Activated naive CD8-positive, alpha-beta T cell treated with anti-CD3 and anti-CD28 coated beads, Interleukin-2, amount 50 U/mL, for 24 hours (primary cell): ENCODE measurements at regions not wholly inside any gene's neighbourhood (a gene's known extent, or its start where the extent isn't known, plus 50 kb on each side); places are given as distances from the start of the nearest gene placed in this dataset.
A peak's percentile ranks its signal among the peaks of the same experiment; 100 is the strongest.

ENCODE experiments used
- ATAC-seq: fragments of 150-1000 bp; cut with Tn5 transposase; one replicate; pipeline ENCODE4 v1.10.0; 2021
- DNase-seq: peaks from one replicate; pipeline ENCODE4 v3.0.0; 2021
- H3K27ac Mint-ChIP-seq: one replicate; pipeline ENCODE4 v1.8.0; 2021; ENCODE audit warnings: mild to moderate bottlenecking, mixed read lengths
- H3K27me3 Mint-ChIP-seq: one replicate; pipeline ENCODE4 v1.8.0; 2021; ENCODE audit warnings: mixed read lengths
- H3K36me3 Mint-ChIP-seq: one replicate; pipeline ENCODE4 v1.8.0; 2021; ENCODE audit warnings: low read depth, mixed read lengths
- H3K4me1 Mint-ChIP-seq: one replicate; pipeline ENCODE4 v1.8.0; 2021; ENCODE audit warnings: mixed read lengths
- H3K4me3 Mint-ChIP-seq: one replicate; pipeline ENCODE4 v1.8.0; 2021; ENCODE audit warnings: mild to moderate bottlenecking, moderate library complexity, mixed read lengths
- H3K9me3 Mint-ChIP-seq: one replicate; pipeline ENCODE4 v1.8.0; 2021; ENCODE audit warnings: mixed read lengths

DNA sequence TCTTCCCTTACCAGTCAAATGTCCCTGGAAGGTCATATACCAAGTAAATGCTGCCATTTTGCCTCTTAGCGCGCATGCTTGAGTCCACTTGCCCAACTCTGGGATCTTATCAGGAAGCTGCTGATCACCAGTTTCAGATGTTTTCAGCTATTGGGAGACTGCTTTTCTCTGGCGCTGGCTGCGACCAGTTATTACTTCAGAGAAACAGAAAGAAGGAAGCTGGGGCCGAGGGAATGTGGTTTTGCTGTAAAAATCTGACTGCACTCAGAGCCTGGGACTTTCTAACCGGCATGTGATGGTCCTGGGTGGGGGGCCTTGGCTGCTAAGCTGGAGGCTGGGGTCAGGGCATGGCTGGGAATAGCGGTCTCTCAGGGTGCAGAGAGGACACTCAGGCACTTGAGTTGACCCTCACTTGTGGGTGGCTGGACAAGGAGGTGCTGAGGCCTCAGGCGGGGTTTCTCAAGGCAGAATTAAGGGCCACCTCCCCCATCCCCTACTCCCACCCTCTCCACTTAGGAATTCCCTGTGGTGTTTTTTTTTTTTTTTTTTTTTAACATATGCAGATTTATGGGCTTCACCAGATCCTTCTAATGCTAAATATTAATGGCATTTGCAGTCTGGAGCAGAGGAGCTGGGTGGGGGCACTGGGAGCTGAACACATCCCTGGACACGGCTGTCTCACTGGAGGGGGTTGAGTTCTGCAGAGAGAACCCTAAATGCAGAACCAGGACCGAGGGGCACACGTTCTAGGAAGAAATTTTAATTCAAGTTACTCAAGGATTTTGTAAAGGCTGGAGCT lies 145.8 kb downstream of the CYLD start:
- Mint-ChIP-seq H3K4me1 (no peaks in the 10 kb centered on the region), H3K27me3 (peaks cover 14% of the 10 kb centered on the region), H3K36me3 (no peaks in the 10 kb centered on the region), H3K4me3 (no peak overlapping the region), H3K27ac (no peak overlapping the region), H3K9me3 (no peaks in the 10 kb centered on the region)
- ATAC-seq: no peak
- DNase-seq: no peak

DNA sequence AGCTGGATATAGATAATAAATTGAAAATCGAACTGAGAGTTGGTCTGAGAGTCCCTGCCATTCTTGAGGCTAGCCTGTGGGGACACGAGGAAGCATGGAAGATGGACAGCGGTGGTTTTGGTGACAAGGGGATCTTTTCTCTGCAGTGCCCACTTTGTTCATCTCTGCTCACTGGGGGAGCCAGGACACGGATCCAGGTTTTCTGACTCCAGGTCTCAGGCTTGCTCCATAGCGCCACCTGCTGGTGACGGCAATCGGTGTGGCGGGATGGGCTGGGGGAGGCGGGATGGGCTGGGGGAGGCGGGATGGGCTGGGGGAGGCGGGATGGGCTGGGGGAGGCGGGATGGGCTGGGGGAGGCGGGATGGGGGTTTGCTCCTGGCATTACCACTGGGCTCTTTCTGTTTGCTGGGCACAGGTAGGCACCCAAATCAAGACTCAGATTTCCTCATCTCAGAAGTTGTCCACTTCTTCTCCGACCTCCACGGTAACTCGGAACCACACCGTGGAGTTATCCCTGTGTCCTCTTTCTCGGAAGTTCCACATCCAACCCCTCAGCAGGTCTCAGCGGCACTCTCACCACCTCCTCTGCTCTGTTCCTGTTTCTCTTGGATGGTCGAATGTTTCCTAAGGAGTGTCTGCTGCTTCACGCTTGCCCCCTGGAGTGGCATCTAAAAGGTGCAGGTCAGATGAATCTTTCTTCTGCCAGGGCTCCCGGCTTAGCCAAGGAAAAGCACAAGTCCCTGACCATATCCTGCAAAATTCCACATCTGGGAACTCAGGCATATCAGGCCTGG lies 142.4 kb downstream of the CYLD start:
- H3K4me3 Mint-ChIP-seq: no peak overlapping the region
- no peak overlapping the region for H3K27ac Mint-ChIP-seq
- ATAC-seq (no peak), DNase-seq (peak; percentile 34)
- H3K4me1 Mint-ChIP-seq: no peaks in the 10 kb centered on the region
- no peaks in the 10 kb centered on the region for H3K9me3 Mint-ChIP-seq
- H3K36me3 Mint-ChIP-seq: no peaks in the 10 kb centered on the region
- H3K27me3 Mint-ChIP-seq: peaks cover 13% of the 10 kb centered on the region

DNA sequence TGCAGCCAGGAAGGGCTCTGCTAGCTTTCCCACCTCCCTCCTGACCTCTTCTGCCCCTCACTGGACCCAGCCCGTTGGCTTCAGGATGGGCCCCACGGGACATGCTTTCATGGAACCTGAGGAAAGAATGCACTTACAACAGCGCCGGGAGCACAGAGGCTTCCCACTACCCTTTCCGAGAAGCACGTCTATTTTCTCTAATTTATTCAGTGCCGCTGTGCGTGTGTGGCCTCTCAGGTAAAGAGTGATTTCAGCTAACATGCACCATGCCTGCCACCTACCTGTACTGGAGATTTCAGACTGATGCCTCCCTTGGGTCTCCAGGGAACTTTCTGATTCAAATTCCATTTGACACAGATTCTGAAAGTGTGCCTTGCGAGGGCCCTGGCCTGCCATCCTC lies 140.1 kb downstream of the CYLD start:
- no peak overlapping the region for H3K27ac Mint-ChIP-seq
- no peak for ATAC-seq
- no peak overlapping the region for H3K4me3 Mint-ChIP-seq
- H3K9me3 Mint-ChIP-seq: no peaks in the 10 kb centered on the region
- H3K27me3 Mint-ChIP-seq: peaks cover 22% of the 10 kb centered on the region
- H3K36me3 Mint-ChIP-seq: no peaks in the 10 kb centered on the region
- H3K4me1 Mint-ChIP-seq: no peaks in the 10 kb centered on the region
- DNase-seq: no peak

DNA sequence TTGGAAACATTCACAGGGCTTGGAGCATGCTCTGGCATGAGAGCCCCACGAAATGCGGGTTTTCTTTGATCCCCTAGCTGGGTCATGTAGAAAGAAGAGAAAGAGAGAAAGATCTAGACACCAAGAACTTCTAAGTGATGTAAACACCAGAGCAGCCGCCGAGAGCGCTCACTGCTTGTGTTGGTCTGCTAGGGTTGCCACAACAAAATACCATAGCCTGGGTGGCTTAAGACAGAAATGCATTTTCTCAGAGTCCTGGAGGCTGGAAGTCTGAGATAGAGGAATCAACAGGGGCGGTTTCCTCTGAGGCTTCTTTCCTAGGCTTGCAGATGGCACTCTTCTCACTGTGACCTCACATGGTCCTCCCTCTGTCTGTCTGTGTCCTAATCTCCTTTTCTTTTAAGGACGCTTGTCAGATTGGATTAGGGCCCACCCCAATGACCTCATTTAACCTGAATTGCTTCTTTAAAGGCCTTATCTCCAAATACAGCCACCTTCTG lies 139.5 kb downstream of the CYLD start:
- Mint-ChIP-seq H3K4me3 (no peak overlapping the region), H3K27ac (no peak overlapping the region), H3K4me1 (no peaks in the 10 kb centered on the region), H3K9me3 (no peaks in the 10 kb centered on the region), H3K36me3 (no peaks in the 10 kb centered on the region), H3K27me3 (peaks cover 22% of the 10 kb centered on the region)
- no peak for ATAC-seq
- no peak for DNase-seq

DNA sequence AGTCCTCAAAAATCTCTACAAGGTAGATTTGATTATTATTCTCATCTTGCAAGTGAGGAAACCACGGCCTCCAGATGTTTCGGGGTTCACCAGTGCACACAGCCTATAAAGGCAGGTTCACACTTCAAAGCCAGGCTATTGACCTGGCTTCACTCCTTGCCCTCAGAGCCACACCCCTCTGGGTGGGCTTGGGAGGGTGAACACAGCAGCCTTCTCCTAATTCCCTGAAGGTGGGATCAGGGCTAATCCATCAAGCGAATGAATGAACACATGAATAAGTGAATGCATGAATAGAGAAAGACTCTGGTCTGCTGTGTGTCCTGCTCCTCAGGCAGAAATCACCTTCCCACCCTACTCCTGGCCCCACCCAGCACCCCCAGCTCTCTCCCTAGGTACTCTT lies 139.0 kb downstream of the CYLD start:
- ATAC-seq (no peak), DNase-seq (no peak)
- H3K4me3 Mint-ChIP-seq: no peak overlapping the region
- H3K27me3 Mint-ChIP-seq: peaks cover 22% of the 10 kb centered on the region
- no peak overlapping the region for H3K27ac Mint-ChIP-seq
- H3K36me3 Mint-ChIP-seq: no peaks in the 10 kb centered on the region
- H3K9me3 Mint-ChIP-seq: no peaks in the 10 kb centered on the region
- no peaks in the 10 kb centered on the region for H3K4me1 Mint-ChIP-seq

DNA sequence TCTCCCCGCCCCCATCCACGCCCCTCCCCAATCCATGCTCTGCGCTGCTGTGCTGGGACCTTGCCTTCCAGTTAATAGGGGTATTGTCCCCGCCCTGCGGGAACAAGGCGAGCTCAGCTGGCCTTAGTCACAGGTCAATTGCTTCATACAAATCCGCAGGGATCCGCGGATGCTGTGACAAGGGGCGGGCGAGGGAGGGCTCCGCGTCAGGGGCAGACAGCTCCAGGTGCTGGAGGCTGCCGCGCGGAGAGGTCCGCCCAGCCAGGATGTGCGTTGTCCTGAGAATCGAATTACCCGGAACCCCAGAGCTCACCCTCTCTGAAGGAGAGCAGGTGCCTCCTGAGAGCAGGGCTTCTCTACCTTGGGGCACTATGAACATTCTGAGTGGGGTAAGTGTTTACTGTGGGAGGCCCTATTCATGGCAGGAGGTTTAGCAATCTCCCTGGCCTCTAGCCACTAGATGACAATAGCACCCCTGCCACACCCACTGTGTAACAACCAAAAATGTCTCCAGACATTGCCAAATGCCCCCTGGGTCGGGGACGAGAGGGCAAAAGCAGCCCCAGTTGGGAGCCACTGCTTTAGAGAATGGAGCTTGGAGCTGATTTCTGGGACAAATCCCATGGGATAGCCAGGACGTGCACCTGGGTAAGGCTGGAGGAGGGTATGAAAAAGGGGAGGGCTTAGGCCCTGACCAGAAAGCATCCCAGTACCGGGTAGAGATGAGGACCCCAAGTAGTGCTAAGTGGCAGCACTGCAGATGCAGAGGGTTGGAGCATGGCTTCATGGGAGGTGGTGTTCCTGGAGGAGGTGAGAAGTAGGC lies 138.2 kb downstream of the CYLD start:
- H3K4me1 Mint-ChIP-seq: no peaks in the 10 kb centered on the region
- peaks cover 21% of the 10 kb centered on the region for H3K27me3 Mint-ChIP-seq
- no peaks in the 10 kb centered on the region for H3K9me3 Mint-ChIP-seq
- no peak overlapping the region for H3K27ac Mint-ChIP-seq
- H3K36me3 Mint-ChIP-seq: no peaks in the 10 kb centered on the region
- DNase-seq (no peak), ATAC-seq (no peak)
- no peak overlapping the region for H3K4me3 Mint-ChIP-seq

DNA sequence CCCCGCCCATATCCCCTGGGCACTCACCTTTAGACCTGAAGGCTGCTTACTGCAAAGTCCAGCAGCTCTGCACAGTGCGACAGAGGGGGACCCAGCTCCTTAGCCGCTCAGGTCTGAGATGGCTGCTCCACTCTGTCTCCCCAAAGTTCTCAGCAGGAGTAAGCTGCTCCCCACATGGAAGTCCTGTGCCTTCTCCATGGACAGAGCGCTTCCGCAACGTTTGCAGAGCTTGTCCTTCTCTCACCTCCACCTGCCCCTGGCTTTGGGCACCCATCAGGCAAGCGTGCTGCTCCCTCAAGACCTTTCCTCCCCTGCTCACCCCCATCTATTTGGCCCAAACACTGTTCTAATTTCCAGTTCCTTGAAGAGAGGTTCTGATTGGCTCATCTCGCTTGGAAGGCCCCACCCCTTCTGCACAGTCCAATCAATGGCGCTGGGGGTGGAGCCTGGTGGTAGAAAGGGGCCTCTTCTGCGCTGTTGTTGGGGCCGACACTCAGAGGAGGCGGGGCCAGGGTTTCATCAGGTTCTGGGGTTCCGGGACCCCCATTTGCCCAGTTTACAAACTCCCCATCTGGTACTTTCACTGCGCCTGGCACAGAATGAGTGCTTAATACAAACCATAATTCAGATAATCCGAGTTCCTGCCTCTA lies 137.2 kb downstream of the CYLD start:
- no peak overlapping the region for H3K4me3 Mint-ChIP-seq
- peaks cover 24% of the 10 kb centered on the region for H3K27me3 Mint-ChIP-seq
- DNase-seq (no peak), ATAC-seq (no peak)
- H3K36me3 Mint-ChIP-seq: no peaks in the 10 kb centered on the region
- H3K9me3 Mint-ChIP-seq: no peaks in the 10 kb centered on the region
- no peak overlapping the region for H3K27ac Mint-ChIP-seq
- no peaks in the 10 kb centered on the region for H3K4me1 Mint-ChIP-seq

DNA sequence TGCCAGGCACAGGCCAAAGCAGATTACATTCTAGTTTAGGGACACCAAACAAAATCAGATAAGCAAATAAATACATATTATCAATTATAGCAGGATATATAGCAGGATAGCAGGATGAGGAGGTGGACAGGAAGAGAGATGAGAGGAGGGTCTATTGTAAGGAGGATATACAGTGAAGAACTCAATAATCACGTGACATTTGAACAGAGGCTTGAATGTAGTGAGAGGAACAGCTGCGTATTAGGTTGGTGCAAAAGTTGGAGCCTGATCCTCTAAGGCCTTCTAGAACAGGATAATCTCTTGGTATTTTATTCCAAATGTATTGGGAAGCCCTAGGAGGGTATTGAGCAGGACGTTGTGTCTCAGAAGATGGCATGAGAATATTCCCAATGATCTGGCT lies 136.7 kb downstream of the CYLD start:
- no peak overlapping the region for H3K27ac Mint-ChIP-seq
- no peak for DNase-seq
- H3K9me3 Mint-ChIP-seq: no peaks in the 10 kb centered on the region
- no peaks in the 10 kb centered on the region for H3K4me1 Mint-ChIP-seq
- peaks cover 21% of the 10 kb centered on the region for H3K27me3 Mint-ChIP-seq
- no peaks in the 10 kb centered on the region for H3K36me3 Mint-ChIP-seq
- no peak for ATAC-seq
- no peak overlapping the region for H3K4me3 Mint-ChIP-seq

DNA sequence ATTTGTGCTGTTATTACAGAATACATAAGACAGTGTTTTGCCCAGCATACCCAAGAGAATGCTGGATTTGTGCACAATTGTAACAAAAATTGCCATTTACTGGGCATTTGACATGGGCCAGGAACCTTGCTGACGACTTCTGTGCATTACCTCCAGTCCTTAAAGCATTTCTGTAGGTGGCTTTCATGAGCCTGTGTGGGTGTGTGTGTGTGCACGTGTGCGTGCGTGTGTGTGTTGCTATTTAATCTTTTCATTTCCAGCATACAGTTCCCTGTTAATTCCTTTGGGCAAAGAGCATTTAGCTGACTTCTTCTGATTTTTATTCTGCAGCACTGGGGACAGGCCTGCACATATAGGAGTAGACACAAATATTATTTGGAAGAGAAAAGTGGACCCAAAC lies 134.4 kb downstream of the CYLD start:
- Mint-ChIP-seq H3K9me3 (no peaks in the 10 kb centered on the region), H3K27ac (no peak overlapping the region), H3K4me1 (no peaks in the 10 kb centered on the region), H3K36me3 (no peaks in the 10 kb centered on the region), H3K27me3 (peaks cover 27% of the 10 kb centered on the region), H3K4me3 (no peak overlapping the region)
- no peak for DNase-seq
- no peak for ATAC-seq

DNA sequence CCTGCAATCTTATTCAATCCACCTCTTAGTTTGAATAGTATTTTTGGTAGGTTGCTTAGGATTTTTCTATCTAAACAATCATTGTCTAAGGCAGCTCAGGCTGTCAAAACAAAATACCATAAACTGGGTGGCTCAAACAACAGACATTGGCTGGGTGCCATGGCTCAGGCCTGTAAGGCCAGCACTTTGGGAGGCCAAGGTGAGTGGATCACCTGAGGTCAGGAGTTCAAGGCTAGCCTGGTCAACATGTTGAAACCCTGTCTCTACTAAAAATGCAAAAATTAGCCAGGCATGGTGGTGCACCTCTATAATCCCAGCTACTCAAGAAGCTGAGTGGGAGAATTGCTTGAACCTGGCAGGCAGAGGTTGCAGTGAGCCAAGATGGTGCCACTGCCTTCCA lies 126.7 kb downstream of the CYLD start:
- Mint-ChIP-seq H3K9me3 (no peaks in the 10 kb centered on the region), H3K36me3 (no peaks in the 10 kb centered on the region), H3K27me3 (peaks cover 6% of the 10 kb centered on the region), H3K4me3 (no peak overlapping the region), H3K27ac (no peak overlapping the region), H3K4me1 (no peaks in the 10 kb centered on the region)
- DNase-seq (no peak), ATAC-seq (no peak)

DNA sequence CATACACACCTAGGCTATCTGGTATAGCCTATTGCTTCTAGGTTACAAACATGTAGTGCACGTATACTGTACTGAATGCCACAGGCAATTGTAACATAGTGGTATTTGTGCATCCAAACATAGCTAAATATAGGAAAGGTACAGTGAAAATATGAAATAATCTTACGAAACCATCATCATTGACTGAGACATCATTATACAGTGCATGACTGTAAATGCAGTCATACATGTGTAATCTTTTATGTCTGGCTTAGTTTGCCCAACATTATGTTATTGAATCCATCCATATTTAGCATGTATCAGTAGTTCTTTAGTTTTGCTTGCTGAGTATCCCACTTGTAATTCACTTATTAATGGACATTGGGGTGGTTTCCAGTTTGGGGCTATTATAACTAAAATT lies 124.9 kb downstream of the CYLD start:
- no peak for ATAC-seq
- Mint-ChIP-seq H3K27ac (no peak overlapping the region), H3K4me3 (no peak overlapping the region), H3K27me3 (no peaks in the 10 kb centered on the region), H3K4me1 (no peaks in the 10 kb centered on the region), H3K36me3 (no peaks in the 10 kb centered on the region), H3K9me3 (no peaks in the 10 kb centered on the region)
- DNase-seq: no peak

DNA sequence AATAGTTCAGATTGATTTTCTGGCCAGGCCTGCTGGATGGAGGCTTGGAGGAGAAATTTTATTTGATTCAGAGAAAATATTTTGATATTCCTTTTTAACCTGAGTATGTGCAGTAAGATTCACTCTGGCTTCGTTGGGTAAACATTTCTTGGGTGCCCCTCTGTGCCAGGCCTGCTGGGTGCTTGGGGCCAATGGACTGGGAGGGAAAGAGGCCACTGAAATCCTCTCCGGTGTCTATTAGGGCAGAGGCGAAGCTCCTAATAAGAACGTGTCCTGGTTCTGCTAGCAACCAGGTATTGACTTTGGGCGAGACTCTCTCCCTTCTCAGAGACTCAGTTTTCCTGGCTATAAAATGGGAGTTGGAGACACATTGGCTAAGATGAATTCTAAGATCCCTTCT lies 122.5 kb downstream of the CYLD start:
- Mint-ChIP-seq H3K4me3 (no peak overlapping the region), H3K27me3 (no peaks in the 10 kb centered on the region), H3K27ac (no peak overlapping the region), H3K36me3 (no peaks in the 10 kb centered on the region), H3K4me1 (no peaks in the 10 kb centered on the region), H3K9me3 (no peaks in the 10 kb centered on the region)
- no peak for ATAC-seq
- DNase-seq: no peak

DNA sequence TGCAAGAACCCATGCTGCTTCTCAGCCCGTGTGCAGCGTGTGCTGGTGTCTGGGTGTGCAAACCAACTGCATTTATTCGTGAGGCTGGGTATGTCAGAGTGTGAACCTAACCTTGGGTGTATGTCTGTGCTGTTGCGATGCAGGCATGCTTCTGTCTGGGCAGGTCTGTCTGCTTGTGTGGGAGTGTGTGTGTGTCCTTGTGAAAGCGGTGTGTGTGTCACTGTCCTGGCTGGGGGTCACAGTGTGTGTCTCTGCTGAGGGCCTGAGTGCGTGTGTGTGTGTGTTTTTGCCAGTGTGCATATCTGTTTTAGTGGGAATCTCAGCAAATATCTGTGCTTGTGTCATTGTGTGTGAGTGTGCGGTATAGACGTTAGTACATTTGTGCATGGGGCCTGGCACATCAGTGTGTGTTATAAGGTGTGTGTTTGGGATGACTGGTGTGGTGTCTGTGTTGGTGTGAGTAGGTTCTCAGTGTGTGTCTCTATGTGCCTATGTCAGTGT lies 121.8 kb downstream of the CYLD start:
- no peak for DNase-seq
- no peak for ATAC-seq
- Mint-ChIP-seq H3K4me1 (no peaks in the 10 kb centered on the region), H3K4me3 (no peak overlapping the region), H3K9me3 (no peaks in the 10 kb centered on the region), H3K27me3 (no peaks in the 10 kb centered on the region), H3K36me3 (no peaks in the 10 kb centered on the region), H3K27ac (no peak overlapping the region)
